ENCODE measurements at regions not wholly inside any gene's neighbourhood (a gene's known extent, or its start where the extent isn't known, plus 50 kb on each side); places are given as distances from the start of the nearest gene placed in this dataset.

- H3K9ac ChIP-seq (ENCODE audit: low read depth in 2 of 2, low read length in 2 of 2), result no peak overlapping the region
- H3K9me3 ChIP-seq, result no peaks in the 10 kb centered on the region
- DNase-seq, result no peak
- H3K27me3 ChIP-seq, result no peaks in the 10 kb centered on the region
- H3K4me3 ChIP-seq, result no peak overlapping the region
- TF ChIP-seq, protein P1, sequence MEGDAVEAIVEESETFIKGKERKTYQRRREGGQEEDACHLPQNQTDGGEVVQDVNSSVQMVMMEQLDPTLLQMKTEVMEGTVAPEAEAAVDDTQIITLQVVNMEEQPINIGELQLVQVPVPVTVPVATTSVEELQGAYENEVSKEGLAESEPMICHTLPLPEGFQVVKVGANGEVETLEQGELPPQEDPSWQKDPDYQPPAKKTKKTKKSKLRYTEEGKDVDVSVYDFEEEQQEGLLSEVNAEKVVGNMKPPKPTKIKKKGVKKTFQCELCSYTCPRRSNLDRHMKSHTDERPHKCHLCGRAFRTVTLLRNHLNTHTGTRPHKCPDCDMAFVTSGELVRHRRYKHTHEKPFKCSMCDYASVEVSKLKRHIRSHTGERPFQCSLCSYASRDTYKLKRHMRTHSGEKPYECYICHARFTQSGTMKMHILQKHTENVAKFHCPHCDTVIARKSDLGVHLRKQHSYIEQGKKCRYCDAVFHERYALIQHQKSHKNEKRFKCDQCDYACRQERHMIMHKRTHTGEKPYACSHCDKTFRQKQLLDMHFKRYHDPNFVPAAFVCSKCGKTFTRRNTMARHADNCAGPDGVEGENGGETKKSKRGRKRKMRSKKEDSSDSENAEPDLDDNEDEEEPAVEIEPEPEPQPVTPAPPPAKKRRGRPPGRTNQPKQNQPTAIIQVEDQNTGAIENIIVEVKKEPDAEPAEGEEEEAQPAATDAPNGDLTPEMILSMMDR (IDR thresholded peaks at IDR 0.05), result no peak
- H3K27ac ChIP-seq, result no peak overlapping the region
- no peaks in the 10 kb centered on the region for H3K36me3 ChIP-seq
- intact Hi-C loops (cut with DNase I), result no loop called here
- no peaks in the 10 kb centered on the region for H3K4me1 ChIP-seq
Measured at GRCh38 chr1:238900334-238900865, 486.0 kb upstream of the CHRM3 start.

GRCh38 chr1:238898856-238899255, 487.5 kb upstream of the CHRM3 start:
- Histone ChIP-seq H3K9me3 (no peaks in the 10 kb centered on the region), H3K4me1 (no peaks in the 10 kb centered on the region), H3K27me3 (no peaks in the 10 kb centered on the region), H3K4me3 (no peak overlapping the region), H3K9ac (ENCODE audit: low read depth in 2 of 2, low read length in 2 of 2) (no peak overlapping the region), H3K27ac (no peak overlapping the region), H3K36me3 (no peaks in the 10 kb centered on the region)
- DNase-seq, result no peak
- TF ChIP-seq, protein P1 (IDR thresholded peaks at IDR 0.05), result no peak
- intact Hi-C loops (cut with DNase I), result no loop called here

DNA sequence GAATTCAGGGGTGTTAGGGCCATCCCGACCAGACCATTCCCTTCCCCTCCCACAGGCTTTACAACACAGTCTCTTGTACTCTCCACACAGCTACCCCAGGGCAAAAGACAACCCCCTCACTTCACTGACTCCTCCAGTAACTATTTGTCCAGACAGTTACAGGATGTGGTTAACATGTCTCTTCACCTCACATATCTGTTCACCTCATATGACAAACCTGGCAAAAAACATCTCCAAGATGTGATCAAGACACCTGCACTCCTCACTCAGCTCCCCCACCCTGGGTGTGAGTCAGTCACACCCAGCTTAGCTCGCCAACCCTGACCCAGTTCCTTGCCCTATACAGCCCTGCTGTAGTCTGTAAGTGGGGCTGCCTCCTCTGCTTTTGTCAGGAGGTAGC, 490.5 kb upstream of the CHRM3 start:
- DNase-seq, result no peak
- H3K36me3 ChIP-seq, result no peaks in the 10 kb centered on the region
- TF ChIP-seq, protein P1 (IDR thresholded peaks at IDR 0.05), result no peak
- no peaks in the 10 kb centered on the region for H3K4me1 ChIP-seq
- H3K27me3 ChIP-seq, result no peaks in the 10 kb centered on the region
- H3K9me3 ChIP-seq, result no peaks in the 10 kb centered on the region
- H3K27ac ChIP-seq, result no peak overlapping the region
- intact Hi-C loops (cut with DNase I), result no loop called here
- no peak overlapping the region for H3K9ac ChIP-seq (ENCODE audit: low read depth in 2 of 2, low read length in 2 of 2)
- H3K4me3 ChIP-seq, result no peak overlapping the region

DNA sequence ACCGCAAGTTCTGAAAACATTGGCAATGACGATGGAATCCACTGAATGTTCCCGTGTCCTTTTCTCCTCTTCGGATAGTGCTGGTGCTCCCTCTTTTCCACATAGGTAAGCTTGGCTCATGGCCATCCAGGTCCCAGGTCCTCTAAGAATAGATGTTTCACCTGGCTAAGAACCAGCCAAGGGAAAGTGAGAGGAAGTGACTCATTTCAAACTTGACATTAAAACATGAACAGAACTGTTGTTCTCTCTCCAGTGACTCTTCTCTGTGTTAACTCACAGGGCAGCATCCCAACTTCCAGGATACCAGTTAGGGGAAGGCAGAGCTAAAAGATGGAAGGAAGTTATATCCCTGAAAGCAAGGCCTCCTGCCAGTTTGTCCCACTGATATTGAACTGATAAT, 493.8 kb upstream of the CHRM3 start:
- TF ChIP-seq, protein P1 (IDR thresholded peaks at IDR 0.05), result no peak
- no peaks in the 10 kb centered on the region for H3K27me3 ChIP-seq
- intact Hi-C loops (cut with DNase I), result no loop called here
- H3K9ac ChIP-seq (ENCODE audit: low read depth in 2 of 2, low read length in 2 of 2), result no peak overlapping the region
- H3K36me3 ChIP-seq, result no peaks in the 10 kb centered on the region
- H3K9me3 ChIP-seq, result no peaks in the 10 kb centered on the region
- H3K4me1 ChIP-seq, result no peaks in the 10 kb centered on the region
- no peak for DNase-seq
- no peak overlapping the region for H3K4me3 ChIP-seq
- H3K27ac ChIP-seq, result no peak overlapping the region

GRCh38 chr1:238861342-238862066, 524.9 kb upstream of the CHRM3 start:
- Histone ChIP-seq H3K4me3 (no peak overlapping the region), H3K9me3 (no peaks in the 10 kb centered on the region), H3K9ac (ENCODE audit: low read depth in 2 of 2, low read length in 2 of 2) (no peak overlapping the region), H3K27me3 (no peaks in the 10 kb centered on the region), H3K36me3 (no peaks in the 10 kb centered on the region), H3K27ac (no peak overlapping the region), H3K4me1 (no peaks in the 10 kb centered on the region)
- TF ChIP-seq, protein P1 (IDR thresholded peaks at IDR 0.05), result no peak
- intact Hi-C loops (cut with DNase I), result no loop called here
- DNase-seq, result no peak

Measured in colonic mucosa (tissue), 4 donors.